Panc1 (cell line): ENCODE measurements at regions not wholly inside any gene's neighbourhood (a gene's known extent, or its start where the extent isn't known, plus 50 kb on each side); places are given as distances from the start of the nearest gene placed in this dataset.

ENCODE experiments used
- ATAC-seq: fragments of 200-7000 bp; cut with Tn5 transposase; 2 replicates; pipeline ENCODE4 v1.9.1; 2020; ENCODE audit warnings: mild to moderate bottlenecking, moderate library complexity
- BruUV-seq: library from RNA; stranded (reverse); fragments of 400-500 nt; replicated peaks from 2 replicates; lab custom pipeline; 2021; lab: Mats Ljungman, UMichigan
- CTCF ChIA-PET: fragments of 300-600 bp; sonication (Branson Sonifier 250); formaldehyde crosslinking; loops from one replicate; lab custom pipeline; 2022; ENCODE audit warnings: antibody characterized with exemption; lab: Charles Lee
- POLR2A ChIA-PET: fragments of 300-600 bp; sonication (Branson Sonifier 250); formaldehyde crosslinking; loops from one replicate; lab custom pipeline; 2022; ENCODE audit warnings: antibody characterized with exemption; lab: Charles Lee
- DNase-seq: peaks from one replicate; pipeline ENCODE4 v3.0.0-alpha.2; 2010; ENCODE audit warnings: low read depth, low spot score
- H3K27ac ChIP-seq: 2 replicates; pipeline ENCODE4 v1.5.1; 2011; ENCODE audit warnings: mild to moderate bottlenecking, low read length, inconsistent platforms
- H3K27me3 ChIP-seq: fragments of 200-500 bp; sonication (Bioruptor generic); 2 replicates; pipeline ENCODE4 v1.6.0; 2014; ENCODE audit warnings: low read length, inconsistent platforms; ENCODE audit not compliant: control insufficient read depth, insufficient read depth
- H3K36me3 ChIP-seq: fragments of 200-500 bp; sonication (Bioruptor generic); 2 replicates; pipeline ENCODE4 v1.5.1; 2014; ENCODE audit warnings: inconsistent platforms, mild to moderate bottlenecking, low read length, moderate library complexity; ENCODE audit not compliant: control insufficient read depth, insufficient read depth
- H3K4me1 ChIP-seq: 2 replicates; pipeline ENCODE4 v1.5.1; 2011; ENCODE audit warnings: inconsistent platforms, mild to moderate bottlenecking, low read length, moderate library complexity; ENCODE audit not compliant: control insufficient read depth, insufficient read depth
- H3K4me3 ChIP-seq, 2 experiments: 2 replicates each; pipeline ENCODE4 v1.5.1; 2011 to 2012; ENCODE audit warnings: low read depth in 2 of 2, low read length in 2 of 2, mild to moderate bottlenecking in 2 of 2, inconsistent platforms in 1 of 2, moderate library complexity in 1 of 2
- H3K9me3 ChIP-seq: fragments of 200-500 bp; sonication (Bioruptor generic); 2 replicates; pipeline ENCODE4 v1.5.1; 2014; ENCODE audit warnings: low read depth, mild to moderate bottlenecking, inconsistent platforms, low read length, moderate library complexity; ENCODE audit not compliant: control insufficient read depth, insufficient read depth
- CTCF ChIP-seq: fragments of 450-650 bp; IDR thresholded peaks from 2 replicates; pipeline ENCODE4 v1.5.1; 2017; ENCODE audit warnings: mild to moderate bottlenecking
- POLR2AphosphoS5 ChIP-seq: IDR thresholded peaks from 2 replicates; pipeline ENCODE4 v1.6.1; 2012; ENCODE audit warnings: mild to moderate bottlenecking, low read depth, low read length, moderate library complexity
- SIN3A ChIP-seq: IDR thresholded peaks from 2 replicates; pipeline ENCODE4 v1.6.1; 2012; ENCODE audit warnings: low read depth, mild to moderate bottlenecking, low read length, moderate library complexity, borderline replicate concordance; ENCODE audit not compliant: insufficient read depth
- TCF7L2 ChIP-seq: IDR thresholded peaks from 2 replicates; pipeline ENCODE4 v1.6.1; 2011; ENCODE audit warnings: mild to moderate bottlenecking, low read depth, low read length, inconsistent platforms
- in situ Hi-C: cut with HindIII; loops from 2 replicates; pipeline ENCODE4 v1.10.0; 2016; ENCODE audit warnings: low sequenced_read_pairs, low pct_unique_long_range_greater_than_20kb
- intact Hi-C: fragments of 100-400 bp; cut with micrococcal nuclease; formaldehyde crosslinking; loops from one replicate; pipeline ENCODE4 v1.10.0; 2022; ENCODE audit not compliant: unreplicated experiment
- TF ChIP-seq, protein P1 (sequence below), 2 experiments: IDR thresholded peaks; 2 replicates each; pipeline ENCODE4 v1.6.1; 2011 to 2012; ENCODE audit warnings: low read depth in 2 of 2, control low read depth in 1 of 2, low read length in 1 of 2, mild to moderate bottlenecking in 1 of 2, moderate library complexity in 1 of 2; ENCODE audit not compliant: insufficient read depth in 1 of 2

DNA sequence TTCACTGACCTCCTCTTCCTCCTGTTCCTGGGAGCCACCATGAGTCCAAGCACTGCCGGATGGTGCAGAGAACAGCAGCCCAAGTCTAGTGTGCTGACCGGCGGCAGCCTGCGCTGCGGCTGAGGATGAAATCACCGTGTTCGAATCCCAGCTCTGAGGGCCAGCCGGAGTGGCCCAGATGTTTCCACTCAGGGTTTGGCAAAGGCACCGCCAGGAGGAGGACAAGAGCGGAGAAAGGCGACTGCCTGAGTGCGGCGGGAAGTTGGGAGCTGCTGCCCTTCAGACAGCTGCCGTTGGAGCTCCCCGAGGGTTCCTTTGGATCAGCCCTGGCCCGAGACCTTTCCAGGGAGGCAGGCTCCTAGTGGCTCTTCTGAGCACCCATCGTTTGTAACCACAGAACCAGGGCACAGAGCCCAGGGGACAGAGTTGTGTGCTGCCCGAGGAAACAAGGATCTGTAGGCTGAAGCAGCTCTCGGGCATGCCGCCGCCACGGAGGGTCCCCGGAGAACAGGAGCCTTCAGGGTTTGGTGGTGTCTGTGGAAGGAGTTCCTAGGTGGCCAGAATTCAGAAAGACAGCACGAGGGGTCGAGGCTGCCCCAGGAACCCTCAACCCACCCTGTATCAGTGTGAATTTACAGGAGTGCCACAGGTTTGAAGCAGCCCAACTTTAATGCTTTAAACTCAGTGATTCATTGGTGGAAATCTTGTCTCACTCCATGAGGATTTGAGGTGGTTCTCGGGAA is 115.6 kb upstream of the COL5A1 start:
- no peak for DNase-seq
- Histone ChIP-seq H3K36me3 (no peaks in the 10 kb centered on the region; the same call in 1 of the 2 replicates), H3K4me1 (no peaks in the 10 kb centered on the region), H3K4me3 (no peak overlapping the region), H3K27me3 (no peaks in the 10 kb centered on the region), H3K27ac (no peak overlapping the region), H3K9me3 (no peaks in the 10 kb centered on the region)
- no TSS peak for BruUV-seq
- intact Hi-C loops: no loop called here
- CTCF ChIA-PET: no interaction called here
- POLR2A ChIA-PET: no interaction called here
- no peak for ATAC-seq
- TF ChIP-seq POLR2AphosphoS5 (no peak), SIN3A (no peak), CTCF (no peak), TCF7L2 (no peak)
- TF ChIP-seq, protein P1, sequence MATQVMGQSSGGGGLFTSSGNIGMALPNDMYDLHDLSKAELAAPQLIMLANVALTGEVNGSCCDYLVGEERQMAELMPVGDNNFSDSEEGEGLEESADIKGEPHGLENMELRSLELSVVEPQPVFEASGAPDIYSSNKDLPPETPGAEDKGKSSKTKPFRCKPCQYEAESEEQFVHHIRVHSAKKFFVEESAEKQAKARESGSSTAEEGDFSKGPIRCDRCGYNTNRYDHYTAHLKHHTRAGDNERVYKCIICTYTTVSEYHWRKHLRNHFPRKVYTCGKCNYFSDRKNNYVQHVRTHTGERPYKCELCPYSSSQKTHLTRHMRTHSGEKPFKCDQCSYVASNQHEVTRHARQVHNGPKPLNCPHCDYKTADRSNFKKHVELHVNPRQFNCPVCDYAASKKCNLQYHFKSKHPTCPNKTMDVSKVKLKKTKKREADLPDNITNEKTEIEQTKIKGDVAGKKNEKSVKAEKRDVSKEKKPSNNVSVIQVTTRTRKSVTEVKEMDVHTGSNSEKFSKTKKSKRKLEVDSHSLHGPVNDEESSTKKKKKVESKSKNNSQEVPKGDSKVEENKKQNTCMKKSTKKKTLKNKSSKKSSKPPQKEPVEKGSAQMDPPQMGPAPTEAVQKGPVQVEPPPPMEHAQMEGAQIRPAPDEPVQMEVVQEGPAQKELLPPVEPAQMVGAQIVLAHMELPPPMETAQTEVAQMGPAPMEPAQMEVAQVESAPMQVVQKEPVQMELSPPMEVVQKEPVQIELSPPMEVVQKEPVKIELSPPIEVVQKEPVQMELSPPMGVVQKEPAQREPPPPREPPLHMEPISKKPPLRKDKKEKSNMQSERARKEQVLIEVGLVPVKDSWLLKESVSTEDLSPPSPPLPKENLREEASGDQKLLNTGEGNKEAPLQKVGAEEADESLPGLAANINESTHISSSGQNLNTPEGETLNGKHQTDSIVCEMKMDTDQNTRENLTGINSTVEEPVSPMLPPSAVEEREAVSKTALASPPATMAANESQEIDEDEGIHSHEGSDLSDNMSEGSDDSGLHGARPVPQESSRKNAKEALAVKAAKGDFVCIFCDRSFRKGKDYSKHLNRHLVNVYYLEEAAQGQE (IDR thresholded peaks at IDR 0.05; ENCODE audit: insufficient read depth in 1 of 2, low read depth in 2 of 2, low read length in 1 of 2): no peak
- in situ Hi-C loops: no loop called here

DNA sequence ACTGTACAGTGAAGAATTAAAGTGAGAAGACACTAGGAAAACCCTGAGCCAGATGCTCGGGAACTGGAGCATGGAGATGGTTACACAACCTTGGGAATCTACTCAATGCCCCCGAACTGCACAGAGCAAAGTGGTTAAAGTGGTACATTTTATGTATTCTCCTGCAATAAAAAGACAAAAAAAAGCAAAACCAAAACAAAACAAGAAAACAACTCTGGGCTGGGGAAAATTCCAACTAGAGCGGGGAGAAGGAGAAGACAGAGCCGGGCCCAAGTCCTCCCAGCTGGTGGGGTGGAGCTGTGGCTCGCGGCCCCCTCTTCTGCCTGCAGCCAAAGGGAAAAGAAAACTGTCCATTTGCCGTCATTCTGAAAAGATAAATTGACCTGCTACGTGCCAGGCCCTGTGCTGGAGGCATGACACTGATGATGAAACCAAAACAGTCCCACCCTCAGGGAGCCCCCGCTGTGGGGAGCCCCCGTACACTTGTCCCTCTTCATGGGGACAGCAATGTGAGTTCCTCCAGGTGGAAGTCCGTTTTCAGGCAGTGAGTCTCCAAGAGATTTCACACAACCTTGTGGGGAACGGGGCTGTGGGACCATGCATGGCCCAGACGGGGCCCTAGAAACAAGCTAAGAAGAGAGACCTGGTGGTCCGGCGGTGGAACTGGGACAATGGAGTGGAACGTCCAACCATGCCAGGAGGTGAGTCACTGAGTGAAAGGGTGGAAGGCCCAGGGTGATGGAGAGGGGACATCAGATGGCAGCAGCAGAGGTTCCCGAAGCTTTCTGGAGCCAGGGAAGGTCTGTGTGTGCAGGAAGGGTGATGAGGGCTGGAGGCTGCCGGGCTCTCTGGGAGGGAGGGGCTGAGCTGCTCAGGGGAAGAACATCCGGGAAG is 114.8 kb upstream of the COL5A1 start:
- intact Hi-C loops: no loop called here
- CTCF ChIA-PET: no interaction called here
- TF ChIP-seq SIN3A (no peak), CTCF (no peak), POLR2AphosphoS5 (no peak), TCF7L2 (no peak)
- TF ChIP-seq, protein P1 (IDR thresholded peaks at IDR 0.05; ENCODE audit: insufficient read depth in 1 of 2, low read depth in 2 of 2, low read length in 1 of 2): no peak
- no peaks in the 10 kb centered on the region for H3K4me1 ChIP-seq
- ATAC-seq (no peak), DNase-seq (no peak)
- POLR2A ChIA-PET: no interaction called here
- no TSS peak for BruUV-seq
- no peak overlapping the region for H3K4me3 ChIP-seq
- in situ Hi-C loops: no loop called here
- H3K36me3 ChIP-seq: no peaks in the 10 kb centered on the region; the same call in 1 of the 2 replicates
- H3K27ac ChIP-seq: no peak overlapping the region
- H3K27me3 ChIP-seq: no peaks in the 10 kb centered on the region
- H3K9me3 ChIP-seq: no peaks in the 10 kb centered on the region
